NOMO-1 treated with DMSO at 0.1 percent for 48 hours (cell line): ENCODE measurements at regions not wholly inside any gene's neighbourhood (a gene's known extent, or its start where the extent isn't known, plus 50 kb on each side); places are given as distances from the start of the nearest gene placed in this dataset.
"Not testable (repeated sequence)": the region's sequence is repeated elsewhere in the genome, so short reads cannot be mapped to it uniquely, and the experiment has no call there.

ENCODE experiments used
- DNase-seq: peaks from one replicate; lab custom pipeline; 2025; ENCODE audit not compliant: unreplicated experiment; lab: John Stamatoyannopoulos, UW

DNA sequence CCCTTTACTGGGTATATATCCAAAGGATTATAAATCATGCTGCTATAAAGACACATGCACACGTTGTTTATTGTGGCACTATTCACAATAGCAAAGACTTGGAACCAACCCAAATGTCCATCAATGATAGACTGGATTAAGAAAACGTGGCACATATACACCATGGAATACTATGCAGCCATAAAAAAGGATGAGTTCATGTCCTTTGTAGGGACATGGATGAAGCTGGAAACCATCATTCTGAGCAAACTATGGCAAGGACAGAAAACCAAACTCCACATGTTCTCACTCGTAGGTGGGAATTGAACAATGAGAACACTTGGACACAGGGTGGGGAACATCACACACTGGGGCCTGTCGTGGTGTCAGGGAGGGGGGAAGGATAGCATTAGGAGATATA, 59.2 kb downstream of the CXorf49B start:
- not testable (repeated sequence) for DNase-seq

DNA sequence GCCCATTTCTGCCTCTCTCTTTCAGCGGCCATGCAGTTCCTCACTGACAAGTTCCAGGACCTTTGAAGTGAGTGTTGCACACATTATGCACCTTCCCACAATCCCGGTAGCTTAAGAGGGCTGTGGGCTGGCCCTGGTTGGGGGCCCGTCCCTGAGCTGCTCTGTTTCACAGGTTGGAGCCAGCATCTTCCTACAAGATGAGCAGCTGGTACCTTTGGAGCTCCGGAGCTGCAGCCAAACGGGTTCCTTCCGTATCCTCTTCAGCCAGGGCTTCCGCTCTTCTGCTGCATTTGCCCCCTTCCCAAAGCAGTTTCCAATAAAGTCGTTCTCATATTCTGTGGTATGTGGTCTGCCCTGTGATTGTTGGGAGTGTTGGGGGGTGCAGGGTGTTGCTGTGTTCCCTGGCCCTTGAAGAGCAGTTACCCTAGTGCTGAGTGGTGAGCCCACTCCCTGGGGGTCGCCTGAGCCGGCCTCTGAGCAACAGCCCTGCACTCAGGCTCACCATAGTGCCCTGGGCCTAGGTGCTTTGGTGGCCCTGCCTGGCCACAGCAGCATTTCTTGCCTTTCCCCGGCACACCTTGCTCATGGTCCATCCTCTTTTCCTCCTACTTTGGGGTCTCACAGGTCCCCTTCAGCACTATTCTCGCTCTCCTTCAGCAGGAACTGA, 60.4 kb downstream of the CXorf49B start:
- DNase-seq = no peak

DNA sequence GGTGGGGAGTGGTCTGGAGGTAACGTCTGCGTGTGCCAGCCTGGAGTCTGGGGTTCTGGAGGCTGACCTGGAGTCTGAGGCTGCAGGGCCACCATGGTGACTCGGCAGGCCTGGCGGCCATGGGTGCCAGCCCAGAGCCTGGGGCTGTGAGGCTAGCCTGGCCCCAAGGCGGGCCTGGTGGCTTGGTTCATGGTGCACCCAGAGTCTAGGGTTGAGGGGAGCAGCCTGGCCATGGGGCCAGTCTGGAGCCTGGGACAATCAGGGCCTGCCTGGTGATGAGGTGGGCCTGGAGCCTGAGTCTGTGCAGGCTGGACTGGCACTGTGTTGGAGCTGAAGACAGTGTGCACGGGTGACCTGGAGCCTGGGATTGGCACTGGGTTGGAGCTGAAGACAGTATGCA, 64.9 kb downstream of the CXorf49B start:
- no peak for DNase-seq

DNA sequence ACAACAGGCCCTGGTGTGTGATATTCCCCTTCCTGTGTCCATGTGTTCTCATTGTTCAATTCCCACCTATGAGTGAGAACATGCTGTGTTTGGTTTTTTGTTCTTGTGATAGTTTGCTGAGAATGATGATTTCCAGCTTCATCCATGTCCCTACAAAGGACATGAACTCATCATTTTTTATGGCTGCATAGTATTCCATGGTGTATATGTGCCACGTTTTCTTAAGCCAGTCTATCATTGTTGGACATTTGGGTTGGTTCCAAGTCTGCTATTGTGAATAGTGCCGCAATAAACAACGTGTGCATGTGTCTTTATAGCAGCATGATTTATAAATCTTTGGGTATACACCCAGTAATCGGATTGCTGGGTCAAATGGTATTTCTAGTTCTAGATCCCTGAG, 72.6 kb upstream of the NHSL2 start:
- not testable (repeated sequence) for DNase-seq

DNA sequence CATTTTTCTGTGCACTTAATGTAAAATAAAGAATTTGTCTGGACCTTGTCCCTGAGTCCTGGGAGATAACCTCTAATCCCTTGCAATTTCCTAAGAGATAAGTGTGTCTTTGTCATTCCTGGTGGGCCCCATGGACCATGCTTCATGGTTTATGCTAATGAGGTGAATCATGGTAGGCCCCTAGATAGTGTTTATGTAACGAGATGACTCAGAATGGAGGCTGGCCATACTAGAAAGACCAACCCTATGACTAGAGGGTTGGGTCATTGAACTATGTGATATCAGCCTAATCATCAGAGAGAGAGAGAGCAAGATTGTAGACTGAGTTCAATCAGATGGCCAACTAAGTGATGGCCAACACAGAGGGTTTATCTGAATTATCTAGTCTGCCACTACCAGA, 64.2 kb upstream of the NHSL2 start:
- DNase-seq = no peak

DNA sequence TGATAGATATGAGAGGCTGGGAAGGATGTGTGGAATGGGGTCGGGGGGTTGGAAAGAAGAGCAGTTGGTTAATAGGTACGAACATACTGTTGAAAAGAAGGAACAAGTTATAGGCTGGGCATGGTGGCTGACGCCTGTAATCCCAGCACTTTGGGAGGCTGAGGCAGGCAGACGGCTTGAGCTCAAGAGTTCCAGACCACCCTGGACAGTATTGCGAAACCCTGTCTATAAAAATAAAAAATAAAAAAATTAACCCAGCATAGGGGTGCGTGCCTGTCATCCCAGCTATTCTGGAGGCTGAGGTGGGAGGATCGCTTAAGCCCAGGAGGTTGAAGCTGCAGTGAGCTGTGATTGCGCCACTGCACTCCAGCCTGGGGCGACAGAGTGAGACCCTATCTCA, 58.5 kb upstream of the NHSL2 start:
- DNase-seq = no peak

DNA sequence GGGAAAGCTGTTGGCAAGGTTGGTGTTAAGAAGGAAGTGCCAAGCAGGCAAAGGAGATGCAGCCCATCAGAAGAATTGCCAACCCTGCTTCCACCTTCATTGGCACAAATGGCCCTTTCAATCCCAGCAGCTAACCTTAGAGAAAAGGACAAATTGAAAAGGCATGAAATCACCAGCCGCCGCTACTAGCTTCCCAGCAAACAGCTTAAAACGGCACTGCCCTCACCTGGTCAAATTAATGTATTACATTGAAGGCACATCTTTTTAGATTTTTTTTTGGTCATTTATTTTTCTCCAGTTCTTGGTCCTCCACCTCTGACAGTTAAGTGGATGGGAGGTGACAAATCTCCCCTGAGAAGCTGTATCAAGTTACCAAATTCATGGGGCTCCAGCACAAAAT, 51.0 kb upstream of the NHSL2 start:
- peak; percentile 48 for DNase-seq
